Nephron progenitor cell (in vitro differentiated cells): ENCODE measurements at regions not wholly inside any gene's neighbourhood (a gene's known extent, or its start where the extent isn't known, plus 50 kb on each side); places are given as distances from the start of the nearest gene placed in this dataset.

Source experiments
- DNase-seq: peaks from one replicate; pipeline ENCODE4 v3.0.0; 2021
- H3K27ac Mint-ChIP-seq: 2 replicates; pipeline ENCODE4 v1.8.0; 2021; ENCODE audit warnings: mild to moderate bottlenecking, moderate library complexity, mixed read lengths
- H3K27me3 Mint-ChIP-seq: 2 replicates; pipeline ENCODE4 v1.8.0; 2021; ENCODE audit warnings: mild to moderate bottlenecking, low read depth, mixed read lengths; ENCODE audit not compliant: poor library complexity
- H3K36me3 Mint-ChIP-seq: 2 replicates; pipeline ENCODE4 v1.8.0; 2021; ENCODE audit warnings: low read depth, mixed read lengths
- H3K4me1 Mint-ChIP-seq: 2 replicates; pipeline ENCODE4 v1.8.0; 2021; ENCODE audit warnings: mixed read lengths
- H3K4me3 Mint-ChIP-seq: 2 replicates; pipeline ENCODE4 v1.8.0; 2021; ENCODE audit warnings: mild to moderate bottlenecking, moderate library complexity, mixed read lengths
- H3K9me3 Mint-ChIP-seq: 2 replicates; pipeline ENCODE4 v1.8.0; 2021; ENCODE audit warnings: mild to moderate bottlenecking, moderate library complexity, mixed read lengths
- CTCF ChIP-seq: fragments of 200-600 bp; sonication (generic); IDR thresholded peaks from 2 replicates; pipeline ENCODE4 v1.5.0; 2021; ENCODE audit warnings: antibody characterized with exemption

GRCh38 chr12:127101076-127101475 is 1165.9 kb upstream of the TMEM132C start:
- peaks cover 8% of the 10 kb centered on the region for H3K9me3 Mint-ChIP-seq
- no peak for DNase-seq
- peaks cover 5% of the 10 kb centered on the region for H3K27me3 Mint-ChIP-seq
- no peaks in the 10 kb centered on the region for H3K4me1 Mint-ChIP-seq
- no peaks in the 10 kb centered on the region for H3K36me3 Mint-ChIP-seq
- no peak overlapping the region for H3K27ac Mint-ChIP-seq
- no peak for TF ChIP-seq CTCF
- H3K4me3 Mint-ChIP-seq = no peak overlapping the region

- no peak for TF ChIP-seq CTCF
- Mint-ChIP-seq H3K4me3 (no peak overlapping the region), H3K9me3 (peaks cover under 1% of the 10 kb centered on the region), H3K27me3 (peaks cover 25% of the 10 kb centered on the region), H3K36me3 (no peaks in the 10 kb centered on the region), H3K4me1 (no peaks in the 10 kb centered on the region), H3K27ac (peak overlapping the region; percentile 7)
- DNase-seq = no peak
Measured at GRCh38 chr12:127106041-127106440, 1160.9 kb upstream of the TMEM132C start.

- H3K4me1 Mint-ChIP-seq = no peaks in the 10 kb centered on the region
- H3K27ac Mint-ChIP-seq = no peak overlapping the region
- H3K4me3 Mint-ChIP-seq = no peak overlapping the region
- no peaks in the 10 kb centered on the region for H3K9me3 Mint-ChIP-seq
- no peak for DNase-seq
- TF ChIP-seq CTCF = no peak
- no peaks in the 10 kb centered on the region for H3K36me3 Mint-ChIP-seq
- H3K27me3 Mint-ChIP-seq = peaks cover 26% of the 10 kb centered on the region
Measured at GRCh38 chr12:127106697-127107096, 1160.3 kb upstream of the TMEM132C start.

- Mint-ChIP-seq H3K9me3 (no peaks in the 10 kb centered on the region), H3K4me3 (no peak overlapping the region), H3K36me3 (no peaks in the 10 kb centered on the region), H3K4me1 (no peaks in the 10 kb centered on the region), H3K27ac (no peak overlapping the region), H3K27me3 (peaks cover 26% of the 10 kb centered on the region)
- DNase-seq = no peak
- no peak for TF ChIP-seq CTCF
Measured at GRCh38 chr12:127107744-127108143, 1159.2 kb upstream of the TMEM132C start.

- Mint-ChIP-seq H3K27ac (no peak overlapping the region), H3K4me3 (no peak overlapping the region), H3K27me3 (peaks cover 26% of the 10 kb centered on the region), H3K36me3 (no peaks in the 10 kb centered on the region), H3K9me3 (no peaks in the 10 kb centered on the region), H3K4me1 (no peaks in the 10 kb centered on the region)
- peak; percentile 67 for TF ChIP-seq CTCF
- peak; percentile 64 for DNase-seq
Measured at GRCh38 chr12:127108360-127109215, 1158.4 kb upstream of the TMEM132C start.

- no peak overlapping the region for H3K27ac Mint-ChIP-seq
Measured at GRCh38 chr12:127113945-127114344, 1153.0 kb upstream of the TMEM132C start.

More at GRCh38 chr12:127113945-127114344, 1153.0 kb upstream of the TMEM132C start:
- Mint-ChIP-seq H3K27me3 (peaks cover 11% of the 10 kb centered on the region), H3K4me3 (no peak overlapping the region), H3K4me1 (no peaks in the 10 kb centered on the region), H3K9me3 (no peaks in the 10 kb centered on the region), H3K36me3 (no peaks in the 10 kb centered on the region)
- no peak for TF ChIP-seq CTCF
- DNase-seq = no peak
